ENCODE measurements at regions not wholly inside any gene's neighbourhood (a gene's known extent, or its start where the extent isn't known, plus 50 kb on each side); places are given as distances from the start of the nearest gene placed in this dataset.
A peak's percentile ranks its signal among the peaks of the same experiment; 100 is the strongest.
"Not testable (repeated sequence)": the region's sequence is repeated elsewhere in the genome, so short reads cannot be mapped to it uniquely, and the experiment has no call there.

GRCh38 chr11:130539680-130540079 is 91.2 kb downstream of the ADAMTS15 start:
- not testable (repeated sequence) for H3K36me3 ChIP-seq (ENCODE audit: control insufficient read depth, insufficient read depth, low read length, severe bottlenecking); H3K27me3 ChIP-seq (replicated peaks; ENCODE audit: control insufficient read depth, insufficient read depth, low read length); H3K4me1 ChIP-seq (ENCODE audit: control insufficient read depth, insufficient read depth, low read length); H3K4me3 ChIP-seq (ENCODE audit: low read length); DNase-seq (ENCODE audit: low read depth); H3K9me3 ChIP-seq (ENCODE audit: control insufficient read depth, low read length); H3K9ac ChIP-seq (ENCODE audit: low read length)

GRCh38 chr11:130544266-130544665 is 95.8 kb downstream of the ADAMTS15 start:
- no peak overlapping the region for H3K4me3 ChIP-seq (ENCODE audit: low read length)
- no peak overlapping the region for H3K9ac ChIP-seq (ENCODE audit: low read length)
- H3K4me1 ChIP-seq (ENCODE audit: control insufficient read depth, insufficient read depth, low read length): peaks cover 9% of the 10 kb centered on the region
- no peak for DNase-seq (ENCODE audit: low read depth)
- no peaks in the 10 kb centered on the region for H3K36me3 ChIP-seq (ENCODE audit: control insufficient read depth, insufficient read depth, low read length, severe bottlenecking)
- no peaks in the 10 kb centered on the region for H3K9me3 ChIP-seq (ENCODE audit: control insufficient read depth, low read length)
- H3K27me3 ChIP-seq (replicated peaks; ENCODE audit: control insufficient read depth, insufficient read depth, low read length): no peaks in the 10 kb centered on the region

- H3K27me3 ChIP-seq (replicated peaks; ENCODE audit: control insufficient read depth, insufficient read depth, low read length): no peaks in the 10 kb centered on the region
- H3K9me3 ChIP-seq (ENCODE audit: control insufficient read depth, low read length): no peaks in the 10 kb centered on the region
- H3K36me3 ChIP-seq (ENCODE audit: control insufficient read depth, insufficient read depth, low read length, severe bottlenecking): no peaks in the 10 kb centered on the region
- H3K4me1 ChIP-seq (ENCODE audit: control insufficient read depth, insufficient read depth, low read length): peaks cover 17% of the 10 kb centered on the region
- DNase-seq (ENCODE audit: low read depth): peak; percentile 32
- H3K4me3 ChIP-seq (ENCODE audit: low read length): no peak overlapping the region
- no peak overlapping the region for H3K9ac ChIP-seq (ENCODE audit: low read length)
Observed at GRCh38 chr11:130545449-130546072, 97.1 kb downstream of the ADAMTS15 start.

GRCh38 chr11:130546438-130546837 is 98.0 kb downstream of the ADAMTS15 start:
- Histone ChIP-seq H3K27me3 (replicated peaks; ENCODE audit: control insufficient read depth, insufficient read depth, low read length) (no peaks in the 10 kb centered on the region), H3K9ac (ENCODE audit: low read length) (no peak overlapping the region), H3K4me3 (ENCODE audit: low read length) (no peak overlapping the region), H3K36me3 (ENCODE audit: control insufficient read depth, insufficient read depth, low read length, severe bottlenecking) (no peaks in the 10 kb centered on the region), H3K9me3 (ENCODE audit: control insufficient read depth, low read length) (no peaks in the 10 kb centered on the region), H3K4me1 (ENCODE audit: control insufficient read depth, insufficient read depth, low read length) (peaks cover 20% of the 10 kb centered on the region)
- no peak for DNase-seq (ENCODE audit: low read depth)

GRCh38 chr11:130546901-130547694 is 98.7 kb downstream of the ADAMTS15 start:
- Histone ChIP-seq H3K4me1 (ENCODE audit: control insufficient read depth, insufficient read depth, low read length) (peaks cover 20% of the 10 kb centered on the region), H3K9me3 (ENCODE audit: control insufficient read depth, low read length) (no peaks in the 10 kb centered on the region), H3K27me3 (replicated peaks; ENCODE audit: control insufficient read depth, insufficient read depth, low read length) (no peaks in the 10 kb centered on the region), H3K4me3 (ENCODE audit: low read length) (no peak overlapping the region), H3K36me3 (ENCODE audit: control insufficient read depth, insufficient read depth, low read length, severe bottlenecking) (no peaks in the 10 kb centered on the region), H3K9ac (ENCODE audit: low read length) (no peak overlapping the region)
- no peak for DNase-seq (ENCODE audit: low read depth)

- Histone ChIP-seq H3K9me3 (ENCODE audit: control insufficient read depth, low read length) (no peaks in the 10 kb centered on the region), H3K27me3 (replicated peaks; ENCODE audit: control insufficient read depth, insufficient read depth, low read length) (no peaks in the 10 kb centered on the region), H3K9ac (ENCODE audit: low read length) (no peak overlapping the region), H3K36me3 (ENCODE audit: control insufficient read depth, insufficient read depth, low read length, severe bottlenecking) (no peaks in the 10 kb centered on the region), H3K4me1 (ENCODE audit: control insufficient read depth, insufficient read depth, low read length) (peaks cover 25% of the 10 kb centered on the region), H3K4me3 (ENCODE audit: low read length) (no peak overlapping the region)
- DNase-seq (ENCODE audit: low read depth): no peak
Observed at GRCh38 chr11:130547761-130548490, 99.5 kb downstream of the ADAMTS15 start.

GRCh38 chr11:130548491-130548833 is 100.0 kb downstream of the ADAMTS15 start:
- no peaks in the 10 kb centered on the region for H3K36me3 ChIP-seq (ENCODE audit: control insufficient read depth, insufficient read depth, low read length, severe bottlenecking)
- peaks cover 30% of the 10 kb centered on the region for H3K4me1 ChIP-seq (ENCODE audit: control insufficient read depth, insufficient read depth, low read length)
- DNase-seq (ENCODE audit: low read depth): no peak
- no peak overlapping the region for H3K9ac ChIP-seq (ENCODE audit: low read length)
- H3K27me3 ChIP-seq (replicated peaks; ENCODE audit: control insufficient read depth, insufficient read depth, low read length): no peaks in the 10 kb centered on the region
- no peaks in the 10 kb centered on the region for H3K9me3 ChIP-seq (ENCODE audit: control insufficient read depth, low read length)
- no peak overlapping the region for H3K4me3 ChIP-seq (ENCODE audit: low read length)

- Histone ChIP-seq H3K9me3 (ENCODE audit: control insufficient read depth, low read length) (no peaks in the 10 kb centered on the region), H3K4me1 (ENCODE audit: control insufficient read depth, insufficient read depth, low read length) (peaks cover 40% of the 10 kb centered on the region), H3K9ac (ENCODE audit: low read length) (peak overlapping the region; percentile 41), H3K27me3 (replicated peaks; ENCODE audit: control insufficient read depth, insufficient read depth, low read length) (no peaks in the 10 kb centered on the region), H3K4me3 (ENCODE audit: low read length) (no peak overlapping the region), H3K36me3 (ENCODE audit: control insufficient read depth, insufficient read depth, low read length, severe bottlenecking) (no peaks in the 10 kb centered on the region)
- DNase-seq (ENCODE audit: low read depth): peak; percentile 43
Observed at GRCh38 chr11:130549393-130549999, 101.1 kb downstream of the ADAMTS15 start.

GRCh38 chr11:130550150-130550549 is 101.7 kb downstream of the ADAMTS15 start:
- Histone ChIP-seq H3K27me3 (replicated peaks; ENCODE audit: control insufficient read depth, insufficient read depth, low read length) (no peaks in the 10 kb centered on the region), H3K9ac (ENCODE audit: low read length) (peak overlapping the region; percentile 41), H3K4me3 (ENCODE audit: low read length) (no peak overlapping the region), H3K36me3 (ENCODE audit: control insufficient read depth, insufficient read depth, low read length, severe bottlenecking) (no peaks in the 10 kb centered on the region), H3K9me3 (ENCODE audit: control insufficient read depth, low read length) (no peaks in the 10 kb centered on the region), H3K4me1 (ENCODE audit: control insufficient read depth, insufficient read depth, low read length) (peaks cover 47% of the 10 kb centered on the region)
- DNase-seq (ENCODE audit: low read depth): no peak

GRCh38 chr11:130550984-130551383 is 102.5 kb downstream of the ADAMTS15 start:
- Histone ChIP-seq H3K9me3 (ENCODE audit: control insufficient read depth, low read length) (no peaks in the 10 kb centered on the region), H3K4me1 (ENCODE audit: control insufficient read depth, insufficient read depth, low read length) (peaks cover 55% of the 10 kb centered on the region), H3K9ac (ENCODE audit: low read length) (no peak overlapping the region), H3K36me3 (ENCODE audit: control insufficient read depth, insufficient read depth, low read length, severe bottlenecking) (no peaks in the 10 kb centered on the region), H3K4me3 (ENCODE audit: low read length) (no peak overlapping the region), H3K27me3 (replicated peaks; ENCODE audit: control insufficient read depth, insufficient read depth, low read length) (no peaks in the 10 kb centered on the region)
- DNase-seq (ENCODE audit: low read depth): no peak

- Histone ChIP-seq H3K4me3 (ENCODE audit: low read length) (no peak overlapping the region), H3K4me1 (ENCODE audit: control insufficient read depth, insufficient read depth, low read length) (peaks cover 59% of the 10 kb centered on the region), H3K36me3 (ENCODE audit: control insufficient read depth, insufficient read depth, low read length, severe bottlenecking) (no peaks in the 10 kb centered on the region), H3K9me3 (ENCODE audit: control insufficient read depth, low read length) (no peaks in the 10 kb centered on the region), H3K9ac (ENCODE audit: low read length) (no peak overlapping the region), H3K27me3 (replicated peaks; ENCODE audit: control insufficient read depth, insufficient read depth, low read length) (no peaks in the 10 kb centered on the region)
- no peak for DNase-seq (ENCODE audit: low read depth)
Observed at GRCh38 chr11:130551388-130551787, 102.9 kb downstream of the ADAMTS15 start.

Measured in adipocyte (in vitro differentiated cells).